Liver (tissue), 7 donors: ENCODE measurements at regions not wholly inside any gene's neighbourhood (a gene's known extent, or its start where the extent isn't known, plus 50 kb on each side); places are given as distances from the start of the nearest gene placed in this dataset.

Experiments used
- DNase-seq: peaks from one replicate; pipeline ENCODE4 v3.0.0-alpha.2; 2017; ENCODE audit warnings: low spot score
- H3K27ac ChIP-seq, 2 donors: one replicate each; pipeline ENCODE4 v1.7.0; 2013; ENCODE audit warnings: inconsistent platforms in 2 of 2, low read length in 2 of 2, control low read depth in 1 of 2, low read depth in 1 of 2, mild to moderate bottlenecking in 1 of 2
- H3K27me3 ChIP-seq, 4 donors: one replicate each; pipeline versions ENCODE4 v1.6.1 to v1.7.0; 2013; ENCODE audit warnings: low read length in 3 of 4, inconsistent platforms in 1 of 4, mild to moderate bottlenecking in 1 of 4, moderate library complexity in 1 of 4; ENCODE audit not compliant: control insufficient read depth in 4 of 4, insufficient read depth in 4 of 4
- H3K36me3 ChIP-seq, 4 donors: one replicate each; pipeline versions ENCODE4 v1.6.1 to v1.7.0; 2013; ENCODE audit warnings: low read length in 3 of 4, mild to moderate bottlenecking in 3 of 4, low read depth in 1 of 4, moderate library complexity in 1 of 4; ENCODE audit not compliant: control insufficient read depth in 4 of 4, insufficient read depth in 3 of 4
- H3K4me1 ChIP-seq, 4 donors: one replicate each; pipeline versions ENCODE4 v1.6.1 to v1.7.0; 2013; ENCODE audit warnings: low read length in 3 of 4, mild to moderate bottlenecking in 3 of 4, moderate library complexity in 1 of 4; ENCODE audit not compliant: control insufficient read depth in 4 of 4, insufficient read depth in 4 of 4
- H3K4me3 ChIP-seq, 3 donors: one replicate each; pipeline versions ENCODE4 v1.6.1 to v1.7.0; 2013; ENCODE audit warnings: low read length in 3 of 3, control low read depth in 1 of 3, low read depth in 1 of 3, mild to moderate bottlenecking in 1 of 3
- H3K9ac ChIP-seq, 2 donors: one replicate each; pipeline ENCODE4 v1.7.0; 2013; ENCODE audit warnings: low read length in 2 of 2, mild to moderate bottlenecking in 2 of 2, moderate library complexity in 2 of 2, control low read depth in 1 of 2, low read depth in 1 of 2
- H3K9me3 ChIP-seq, 4 donors: one replicate each; pipeline versions ENCODE4 v1.6.1 to v1.7.0; 2013; ENCODE audit warnings: low read length in 3 of 4; ENCODE audit not compliant: control insufficient read depth in 4 of 4
- ATF3 ChIP-seq: IDR thresholded peaks from 2 replicates; pipeline ENCODE4 v1.6.1; 2016; ENCODE audit warnings: antibody characterized with exemption
- FOXA1 ChIP-seq: IDR thresholded peaks from 2 replicates; pipeline ENCODE4 v1.6.1; 2016; ENCODE audit warnings: antibody characterized with exemption
- FOXA2 ChIP-seq: IDR thresholded peaks from 2 replicates; pipeline ENCODE4 v1.6.1; 2016; ENCODE audit warnings: antibody characterized with exemption
- GABPA ChIP-seq, 2 donors: IDR thresholded peaks in 1 of 2; conservative IDR thresholded peaks in 1 of 2; 2 replicates each; pipeline ENCODE4 v1.6.1; 2016; ENCODE audit warnings: antibody characterized with exemption in 2 of 2, mild to moderate bottlenecking in 1 of 2, moderate library complexity in 1 of 2
- HNF4A ChIP-seq, 2 donors: conservative IDR thresholded peaks; 2 replicates each; pipeline ENCODE4 v1.6.1; 2016; ENCODE audit warnings: antibody characterized with exemption in 2 of 2, mild to moderate bottlenecking in 2 of 2
- JUND ChIP-seq, 2 donors: IDR thresholded peaks; 2 replicates each; pipeline ENCODE4 v1.6.1; 2016; ENCODE audit warnings: antibody characterized with exemption in 2 of 2
- MAX ChIP-seq: IDR thresholded peaks from 2 replicates; pipeline ENCODE4 v1.6.1; 2016; ENCODE audit warnings: antibody characterized with exemption
- NR2F2 ChIP-seq: IDR thresholded peaks from 2 replicates; pipeline ENCODE4 v1.6.1; 2016; ENCODE audit warnings: antibody characterized with exemption
- REST ChIP-seq: IDR thresholded peaks from 2 replicates; pipeline ENCODE4 v1.6.1; 2016; ENCODE audit warnings: antibody characterized with exemption, mild to moderate bottlenecking
- RXRA ChIP-seq, 2 donors: IDR thresholded peaks; 2 replicates each; pipeline ENCODE4 v1.6.1; 2017 to 2018; ENCODE audit warnings: antibody characterized with exemption in 2 of 2, mild to moderate bottlenecking in 1 of 2
- SP1 ChIP-seq: IDR thresholded peaks from 2 replicates; pipeline ENCODE4 v1.6.1; 2018; ENCODE audit warnings: antibody characterized with exemption, mild to moderate bottlenecking
- ZBTB33 ChIP-seq: IDR thresholded peaks from 2 replicates; pipeline ENCODE4 v1.6.1; 2016; ENCODE audit warnings: antibody characterized with exemption
- WGBS: extraction: QIAGEN DNeasy Blood & Tissue Kit; methylation state at CpG from one replicate; pipeline ENCODE4 v1.1.7; 2013; 5-methylcytosine and 5-hydroxymethylcytosine counted together
- donor health status: healthy.
- donor health status: healthy.
- donor health status: healthy.
- donor health status: healthy.

- TF ChIP-seq ATF3: no peak
- TF ChIP-seq RXRA (IDR thresholded peaks at IDR 0.05): no peak
- TF ChIP-seq NR2F2: no peak
- no peak for TF ChIP-seq JUND (IDR thresholded peaks at IDR 0.05)
- no peak for TF ChIP-seq GABPA (IDR thresholded peaks at IDR 0.05 in 1 of 2, conservative IDR thresholded peaks at IDR 0.05 in 1 of 2)
Observed at GRCh38 chr13:26998292-26998691, 173.3 kb downstream of the USP12 start (continued).

GRCh38 chr13:26996965-26997752 lies 174.5 kb downstream of the USP12 start:
- no peaks in the 10 kb centered on the region for H3K36me3 ChIP-seq
- H3K4me1 ChIP-seq: peaks cover 5 to 16% (median 15%) of the 10 kb centered on the region in 4 donors
- DNase-seq: no peak
- no peak overlapping the region for H3K9ac ChIP-seq
- no peaks in the 10 kb centered on the region for H3K9me3 ChIP-seq
- no peak overlapping the region for H3K4me3 ChIP-seq
- H3K27me3 ChIP-seq: no peaks in the 10 kb centered on the region
- 77% methylated on average over 6 of the region's 6 CpGs for WGBS
- no peak overlapping the region for H3K27ac ChIP-seq
- TF ChIP-seq ATF3: no peak
- no peak for TF ChIP-seq ZBTB33
- TF ChIP-seq NR2F2: no peak
- TF ChIP-seq REST: no peak
- no peak for TF ChIP-seq HNF4A (conservative IDR thresholded peaks at IDR 0.05)
- TF ChIP-seq SP1: no peak
- no peak for TF ChIP-seq GABPA (IDR thresholded peaks at IDR 0.05 in 1 of 2, conservative IDR thresholded peaks at IDR 0.05 in 1 of 2)
- no peak for TF ChIP-seq FOXA1

GRCh38 chr13:26995159-26995558 lies 176.5 kb downstream of the USP12 start:
- Histone ChIP-seq H3K4me1 (peaks cover 5 to 33% (median 31%) of the 10 kb centered on the region in 4 donors), H3K36me3 (no peaks in the 10 kb centered on the region), H3K4me3 (no peak overlapping the region), H3K9ac (no peak overlapping the region), H3K9me3 (no peaks in the 10 kb centered on the region), H3K27me3 (no peaks in the 10 kb centered on the region), H3K27ac (no peak overlapping the region)
- DNase-seq: no peak
- no peak for TF ChIP-seq MAX
- TF ChIP-seq GABPA (IDR thresholded peaks at IDR 0.05 in 1 of 2, conservative IDR thresholded peaks at IDR 0.05 in 1 of 2): no peak
- TF ChIP-seq SP1: no peak
- no peak for TF ChIP-seq FOXA2
- 92% methylated on average over 3 of the region's 3 CpGs for WGBS
